ENCODE measurements at regions not wholly inside any gene's neighbourhood (a gene's known extent, or its start where the extent isn't known, plus 50 kb on each side); places are given as distances from the start of the nearest gene placed in this dataset.

GRCh38 chr4:133096972-133097371 is 52.1 kb upstream of the PCDH10 start:
- BruUV-seq (replicated peaks): no TSS peak
- H3K9ac ChIP-seq (ENCODE audit: insufficient read depth, low read depth, low read length): no peak overlapping the region
- no peak overlapping the region for H2AFZ ChIP-seq (ENCODE audit: low read length)
- no peak overlapping the region for H3K27ac ChIP-seq (ENCODE audit: extremely low read length, insufficient read depth, low read length)
- no peaks in the 10 kb centered on the region for H3K36me3 ChIP-seq (replicated peaks in 1 of 2; ENCODE audit: control insufficient read depth in 1 of 2, insufficient read depth in 2 of 2, low read length in 2 of 2)
- no peak overlapping the region for H3K4me2 ChIP-seq (ENCODE audit: low read depth, low read length)
- DNase-seq (ENCODE audit: low spot score) (no peak), FAIRE-seq (no peak), ATAC-seq (no peak)
- WGBS (ENCODE audit: low lambda C conversion rate): 0% methylated on average over 1 of the region's 1 CpG
- ChIA-PET POLR2A (no interaction called here), CTCF (ENCODE audit: low intra/inter-chr PET ratio, low total read pairs) (no interaction called here)
- intact Hi-C loops (cut with micrococcal nuclease; ENCODE audit: unreplicated experiment): no loop called here
- H4K20me1 ChIP-seq (ENCODE audit: insufficient read depth, low read length): no peaks in the 10 kb centered on the region
- no peaks in the 10 kb centered on the region for H3K4me1 ChIP-seq (ENCODE audit: insufficient read depth, low read length)
- in situ Hi-C loops (cut with HindIII; ENCODE audit: extremely low pct_ligation_motif_present, low pct_unique_long_range_greater_than_20kb): no loop called here
- no peak overlapping the region for H3K4me3 ChIP-seq (replicated peaks in 1 of 3; ENCODE audit: insufficient read depth in 1 of 3, low read depth in 2 of 3, low read length in 3 of 3)
- H3K9me3 ChIP-seq (ENCODE audit: low read length): no peaks in the 10 kb centered on the region
- no peaks in the 10 kb centered on the region for H3K27me3 ChIP-seq (ENCODE audit: control insufficient read depth in 1 of 2, insufficient read depth in 2 of 2, low read length in 2 of 2)
- H3K79me2 ChIP-seq (ENCODE audit: insufficient read depth, low read length): no peaks in the 10 kb centered on the region
- TF ChIP-seq JDP2 (CRISPR knock-in tag; IDR thresholded peaks at IDR 0.05; ENCODE audit: borderline replicate concordance): no peak
- no peak for TF ChIP-seq HMG20B (CRISPR knock-in tag; conservative IDR thresholded peaks at IDR 0.05)
- TF ChIP-seq ZC3H13 (CRISPR knock-in tag; IDR thresholded peaks at IDR 0.05): no peak
- TF ChIP-seq FOXJ3 (CRISPR knock-in tag; IDR thresholded peaks at IDR 0.05; ENCODE audit: borderline replicate concordance): no peak
- no peak for TF ChIP-seq MAFK (conservative IDR thresholded peaks at IDR 0.05 in 1 of 2, IDR thresholded peaks at IDR 0.05 in 1 of 2; ENCODE audit: low read length in 2 of 2)
- TF ChIP-seq, protein P1, sequence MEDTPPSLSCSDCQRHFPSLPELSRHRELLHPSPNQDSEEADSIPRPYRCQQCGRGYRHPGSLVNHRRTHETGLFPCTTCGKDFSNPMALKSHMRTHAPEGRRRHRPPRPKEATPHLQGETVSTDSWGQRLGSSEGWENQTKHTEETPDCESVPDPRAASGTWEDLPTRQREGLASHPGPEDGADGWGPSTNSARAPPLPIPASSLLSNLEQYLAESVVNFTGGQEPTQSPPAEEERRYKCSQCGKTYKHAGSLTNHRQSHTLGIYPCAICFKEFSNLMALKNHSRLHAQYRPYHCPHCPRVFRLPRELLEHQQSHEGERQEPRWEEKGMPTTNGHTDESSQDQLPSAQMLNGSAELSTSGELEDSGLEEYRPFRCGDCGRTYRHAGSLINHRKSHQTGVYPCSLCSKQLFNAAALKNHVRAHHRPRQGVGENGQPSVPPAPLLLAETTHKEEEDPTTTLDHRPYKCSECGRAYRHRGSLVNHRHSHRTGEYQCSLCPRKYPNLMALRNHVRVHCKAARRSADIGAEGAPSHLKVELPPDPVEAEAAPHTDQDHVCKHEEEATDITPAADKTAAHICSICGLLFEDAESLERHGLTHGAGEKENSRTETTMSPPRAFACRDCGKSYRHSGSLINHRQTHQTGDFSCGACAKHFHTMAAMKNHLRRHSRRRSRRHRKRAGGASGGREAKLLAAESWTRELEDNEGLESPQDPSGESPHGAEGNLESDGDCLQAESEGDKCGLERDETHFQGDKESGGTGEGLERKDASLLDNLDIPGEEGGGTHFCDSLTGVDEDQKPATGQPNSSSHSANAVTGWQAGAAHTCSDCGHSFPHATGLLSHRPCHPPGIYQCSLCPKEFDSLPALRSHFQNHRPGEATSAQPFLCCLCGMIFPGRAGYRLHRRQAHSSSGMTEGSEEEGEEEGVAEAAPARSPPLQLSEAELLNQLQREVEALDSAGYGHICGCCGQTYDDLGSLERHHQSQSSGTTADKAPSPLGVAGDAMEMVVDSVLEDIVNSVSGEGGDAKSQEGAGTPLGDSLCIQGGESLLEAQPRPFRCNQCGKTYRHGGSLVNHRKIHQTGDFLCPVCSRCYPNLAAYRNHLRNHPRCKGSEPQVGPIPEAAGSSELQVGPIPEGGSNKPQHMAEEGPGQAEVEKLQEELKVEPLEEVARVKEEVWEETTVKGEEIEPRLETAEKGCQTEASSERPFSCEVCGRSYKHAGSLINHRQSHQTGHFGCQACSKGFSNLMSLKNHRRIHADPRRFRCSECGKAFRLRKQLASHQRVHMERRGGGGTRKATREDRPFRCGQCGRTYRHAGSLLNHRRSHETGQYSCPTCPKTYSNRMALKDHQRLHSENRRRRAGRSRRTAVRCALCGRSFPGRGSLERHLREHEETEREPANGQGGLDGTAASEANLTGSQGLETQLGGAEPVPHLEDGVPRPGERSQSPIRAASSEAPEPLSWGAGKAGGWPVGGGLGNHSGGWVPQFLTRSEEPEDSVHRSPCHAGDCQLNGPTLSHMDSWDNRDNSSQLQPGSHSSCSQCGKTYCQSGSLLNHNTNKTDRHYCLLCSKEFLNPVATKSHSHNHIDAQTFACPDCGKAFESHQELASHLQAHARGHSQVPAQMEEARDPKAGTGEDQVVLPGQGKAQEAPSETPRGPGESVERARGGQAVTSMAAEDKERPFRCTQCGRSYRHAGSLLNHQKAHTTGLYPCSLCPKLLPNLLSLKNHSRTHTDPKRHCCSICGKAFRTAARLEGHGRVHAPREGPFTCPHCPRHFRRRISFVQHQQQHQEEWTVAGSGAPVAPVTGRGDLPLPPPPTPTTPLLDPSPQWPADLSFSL (CRISPR knock-in tag; IDR thresholded peaks at IDR 0.05): no peak
- TF ChIP-seq, protein P2, sequence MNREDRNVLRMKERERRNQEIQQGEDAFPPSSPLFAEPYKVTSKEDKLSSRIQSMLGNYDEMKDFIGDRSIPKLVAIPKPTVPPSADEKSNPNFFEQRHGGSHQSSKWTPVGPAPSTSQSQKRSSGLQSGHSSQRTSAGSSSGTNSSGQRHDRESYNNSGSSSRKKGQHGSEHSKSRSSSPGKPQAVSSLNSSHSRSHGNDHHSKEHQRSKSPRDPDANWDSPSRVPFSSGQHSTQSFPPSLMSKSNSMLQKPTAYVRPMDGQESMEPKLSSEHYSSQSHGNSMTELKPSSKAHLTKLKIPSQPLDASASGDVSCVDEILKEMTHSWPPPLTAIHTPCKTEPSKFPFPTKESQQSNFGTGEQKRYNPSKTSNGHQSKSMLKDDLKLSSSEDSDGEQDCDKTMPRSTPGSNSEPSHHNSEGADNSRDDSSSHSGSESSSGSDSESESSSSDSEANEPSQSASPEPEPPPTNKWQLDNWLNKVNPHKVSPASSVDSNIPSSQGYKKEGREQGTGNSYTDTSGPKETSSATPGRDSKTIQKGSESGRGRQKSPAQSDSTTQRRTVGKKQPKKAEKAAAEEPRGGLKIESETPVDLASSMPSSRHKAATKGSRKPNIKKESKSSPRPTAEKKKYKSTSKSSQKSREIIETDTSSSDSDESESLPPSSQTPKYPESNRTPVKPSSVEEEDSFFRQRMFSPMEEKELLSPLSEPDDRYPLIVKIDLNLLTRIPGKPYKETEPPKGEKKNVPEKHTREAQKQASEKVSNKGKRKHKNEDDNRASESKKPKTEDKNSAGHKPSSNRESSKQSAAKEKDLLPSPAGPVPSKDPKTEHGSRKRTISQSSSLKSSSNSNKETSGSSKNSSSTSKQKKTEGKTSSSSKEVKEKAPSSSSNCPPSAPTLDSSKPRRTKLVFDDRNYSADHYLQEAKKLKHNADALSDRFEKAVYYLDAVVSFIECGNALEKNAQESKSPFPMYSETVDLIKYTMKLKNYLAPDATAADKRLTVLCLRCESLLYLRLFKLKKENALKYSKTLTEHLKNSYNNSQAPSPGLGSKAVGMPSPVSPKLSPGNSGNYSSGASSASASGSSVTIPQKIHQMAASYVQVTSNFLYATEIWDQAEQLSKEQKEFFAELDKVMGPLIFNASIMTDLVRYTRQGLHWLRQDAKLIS (CRISPR knock-in tag; IDR thresholded peaks at IDR 0.05): no peak
- no peak for TF ChIP-seq NFE2 (CRISPR knock-in tag; IDR thresholded peaks at IDR 0.05)
- TF ChIP-seq USF2 (IDR thresholded peaks at IDR 0.05; ENCODE audit: low read depth, low read length): no peak
- TF ChIP-seq USF2 (CRISPR knock-in tag; IDR thresholded peaks at IDR 0.05; ENCODE audit: borderline replicate concordance): no peak
- no peak for TF ChIP-seq MTF1 (CRISPR knock-in tag; IDR thresholded peaks at IDR 0.05)
- TF ChIP-seq U2AF1 (optimal IDR thresholded peaks at IDR 0.05; ENCODE audit: low read depth, low read length): no peak

All from HepG2 (cell line).